Heart left ventricle (tissue), 13 donors: ENCODE measurements at regions not wholly inside any gene's neighbourhood (a gene's known extent, or its start where the extent isn't known, plus 50 kb on each side); places are given as distances from the start of the nearest gene placed in this dataset.

Source experiments
- CTCF ChIP-seq, 12 donors: fragments of 200-600 bp; sonication (generic) in 4 of 12; IDR thresholded peaks; one replicate each; pipeline versions ENCODE4 v1.5.0 to v1.8.0; 2018 to 2022; ENCODE audit warnings: antibody characterized with exemption in 12 of 12, mild to moderate bottlenecking in 5 of 12
- POLR2A ChIP-seq, 2 donors: fragments of 450-650 bp; IDR thresholded peaks; one replicate each; pipeline ENCODE4 v1.6.1; 2017; ENCODE audit warnings: antibody characterized with exemption in 2 of 2, mild to moderate bottlenecking in 2 of 2, moderate library complexity in 2 of 2
- donor health status: ischemic (EF 13 %, LVEDD 7.1; RV severe dilation, severe dysfunction).
- donor health status: DM: no; HTN: yes; CAD: no.
- donor health status: DM: no; HTN: no; CAD: no.
- donor health status: ischemic (EF 25% LVEDD 6.9; RV normal size, moderate dysfunction).
- donor health status: ischemic (EF 25% LVEDD 5.7; RV mildly dilated, moderate dysfunction).
- donor health status: ischemic (EF 35%, LVEDD 5.7; RV mildly dilated, moderate dysfunction).
- donor health status: nonischemic (EF 11% LVEDD 7.7; RV severe dilation, severe dysfunction).
- donor health status: DM: yes; HTN: yes; CAD: no.
- donor health status: PGD.
- donor health status: ischemic (EF 29% LVEDD 5.4; RV normal size, mild dysfunction).
- donor health status: nonischemic (EF 23%, LVEDD 6.1; RV moderate dilation, normal function).

DNA sequence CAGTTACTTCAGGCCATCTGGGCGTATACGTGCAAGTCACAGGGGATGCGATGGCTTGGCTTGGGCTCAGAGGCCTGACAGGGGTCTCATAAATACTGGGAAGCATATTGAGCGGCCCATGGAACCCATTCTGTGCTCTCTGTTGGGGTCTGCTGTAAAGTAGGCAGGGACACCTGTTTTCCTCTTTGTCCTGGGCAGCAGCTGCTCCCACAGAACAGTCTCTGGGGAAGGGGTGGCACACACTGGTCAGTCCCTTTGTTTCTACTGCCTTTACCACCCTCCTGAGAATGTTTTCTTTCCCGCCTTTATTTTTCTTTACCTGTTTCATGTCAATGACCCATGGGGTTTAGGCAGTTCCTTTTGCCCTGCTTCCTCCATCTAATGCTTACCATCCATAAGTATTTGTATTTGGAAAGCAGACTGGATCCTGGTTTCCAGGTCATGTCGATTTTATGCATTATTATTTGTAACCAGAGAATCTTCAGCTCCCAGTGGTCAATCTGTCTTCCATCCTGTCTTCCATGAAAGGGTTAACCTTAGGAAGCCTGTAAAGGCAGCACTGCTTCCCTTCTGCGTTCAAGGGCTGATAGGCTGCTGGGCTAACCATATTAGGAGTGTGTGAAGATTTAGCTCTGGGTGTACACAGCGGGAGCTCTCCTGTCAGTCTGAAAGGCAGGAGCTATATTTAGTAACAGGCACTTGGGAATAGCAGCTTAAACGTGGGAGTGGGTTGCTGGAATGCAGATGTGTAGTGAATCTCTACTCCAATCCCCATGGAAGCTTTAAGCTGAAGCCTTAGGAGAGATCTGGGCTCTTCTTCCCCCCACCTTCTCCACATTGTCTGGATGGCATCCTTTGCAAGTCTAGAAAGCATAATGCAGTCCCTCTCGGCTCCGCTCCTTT lies 124.0 kb downstream of the DYRK2 start:
- TF ChIP-seq POLR2A (IDR thresholded peaks at IDR 0.05) (no peak), CTCF (IDR thresholded peaks at IDR 0.05) (no peak)
